GM12878 (cell line): ENCODE measurements at regions not wholly inside any gene's neighbourhood (a gene's known extent, or its start where the extent isn't known, plus 50 kb on each side); places are given as distances from the start of the nearest gene placed in this dataset.

Experiments used
- ATF2 ChIP-seq: IDR thresholded peaks from 2 replicates; pipeline ENCODE4 v1.6.1; 2012; ENCODE audit warnings: low read length, inconsistent platforms
- ATF3 ChIP-seq: IDR thresholded peaks from 2 replicates; pipeline ENCODE4 v1.6.1; 2011; ENCODE audit warnings: low read depth, mild to moderate bottlenecking, low read length, moderate library complexity, borderline replicate concordance; ENCODE audit errors: extremely low read depth
- E4F1 ChIP-seq: fragments of 450-650 bp; IDR thresholded peaks from 2 replicates; pipeline ENCODE4 v1.6.1; 2018; ENCODE audit warnings: borderline replicate concordance, mild to moderate bottlenecking; ENCODE audit not compliant: partially characterized antibody
- HDAC6 ChIP-seq: fragments of 200-600 bp; sonication (generic); IDR thresholded peaks from one replicate; pipeline ENCODE4 v1.8.0; 2017; ENCODE audit warnings: antibody characterized with exemption; ENCODE audit not compliant: unreplicated experiment
- KLF5 ChIP-seq: fragments of 450-650 bp; IDR thresholded peaks from 2 replicates; pipeline ENCODE4 v1.6.1; 2014; ENCODE audit warnings: mild to moderate bottlenecking; ENCODE audit not compliant: partially characterized antibody
- MAX ChIP-seq: IDR thresholded peaks from 2 replicates; pipeline ENCODE4 v1.6.1; 2012; ENCODE audit warnings: low read depth, low read length, improper control_type of control experiment
- NKRF ChIP-seq: fragments of 450-650 bp; conservative IDR thresholded peaks from 2 replicates; pipeline ENCODE4 v1.6.1; 2017; ENCODE audit warnings: mild to moderate bottlenecking, moderate library complexity
- NR2C2 ChIP-seq: IDR thresholded peaks from 2 replicates; pipeline ENCODE4 v1.6.1; 2011; ENCODE audit warnings: borderline replicate concordance, low read depth; ENCODE audit not compliant: control insufficient read depth, insufficient read length
- PRDM15 ChIP-seq: fragments of 450-650 bp; formaldehyde crosslinking; IDR thresholded peaks from 2 replicates; pipeline ENCODE4 v1.4.0; 2020; ENCODE audit warnings: mild to moderate bottlenecking, moderate library complexity
- RELA ChIP-seq: fragments of 450-650 bp; IDR thresholded peaks from 2 replicates; pipeline ENCODE4 v1.8.0; 2014; ENCODE audit warnings: borderline replicate concordance; ENCODE audit not compliant: partially characterized antibody
- SREBF2 ChIP-seq: IDR thresholded peaks from 2 replicates; pipeline ENCODE4 v1.6.1; 2012; ENCODE audit warnings: mild to moderate bottlenecking, low read length
- STAT3 ChIP-seq: IDR thresholded peaks from 2 replicates; pipeline ENCODE4 v1.6.1; 2011; ENCODE audit warnings: low read depth, low read length, improper control_type of control experiment
- SUZ12 ChIP-seq: fragments of 200-600 bp; sonication (generic); IDR thresholded peaks from one replicate; pipeline ENCODE4 v1.6.1; 2018; ENCODE audit warnings: antibody characterized with exemption, mild to moderate bottlenecking; ENCODE audit not compliant: unreplicated experiment
- TAF1 ChIP-seq: IDR thresholded peaks from 2 replicates; pipeline ENCODE4 v1.6.1; 2011; ENCODE audit warnings: mild to moderate bottlenecking, low read depth, low read length, borderline replicate concordance
- TARDBP ChIP-seq: IDR thresholded peaks from 2 replicates; pipeline ENCODE4 v1.6.1; 2016; ENCODE audit warnings: borderline replicate concordance
- YY1 ChIP-seq: IDR thresholded peaks from 2 replicates; pipeline ENCODE4 v1.6.1; 2011; ENCODE audit warnings: low read depth, mild to moderate bottlenecking, low read length
- ZNF24 ChIP-seq: fragments of 450-650 bp; IDR thresholded peaks from 2 replicates; pipeline ENCODE4 v1.6.1; 2017; ENCODE audit warnings: antibody characterized with exemption, mild to moderate bottlenecking
- ZNF384 ChIP-seq: IDR thresholded peaks from 2 replicates; pipeline ENCODE4 v1.6.1; 2012; ENCODE audit warnings: low read depth, mild to moderate bottlenecking, low read length, improper control_type of control experiment, borderline replicate concordance
- ZNF622 ChIP-seq: fragments of 450-650 bp; IDR thresholded peaks from 2 replicates; pipeline ENCODE4 v1.6.1; 2017; ENCODE audit warnings: mild to moderate bottlenecking, inconsistent platforms

GRCh38 chr1:101371259-101371658 lies 134.4 kb downstream of the S1PR1 start (continued):
- TF ChIP-seq PRDM15 (CRISPR knock-in tag), result no peak
- TF ChIP-seq RELA, result no peak
- TF ChIP-seq YY1, result no peak
- no peak for TF ChIP-seq SREBF2
- TF ChIP-seq ATF3, result no peak
- no peak for TF ChIP-seq NR2C2
- TF ChIP-seq ATF2, result peak; percentile 99
- no peak for TF ChIP-seq TARDBP
- TF ChIP-seq SUZ12, result no peak
- TF ChIP-seq MAX, result no peak
- TF ChIP-seq ZNF24, result peak; percentile 76
- no peak for TF ChIP-seq ZNF622
- TF ChIP-seq STAT3, result no peak
- TF ChIP-seq TAF1, result peak; percentile 54; the same call in 1 of the 2 replicates
- no peak for TF ChIP-seq HDAC6
- no peak for TF ChIP-seq ZNF384
- TF ChIP-seq KLF5, result no peak
- no peak for TF ChIP-seq E4F1
- no peak for TF ChIP-seq NKRF
- TF ChIP-seq, all 136 proteins: peak for 52
